IMR-90 (cell line): ENCODE measurements at regions not wholly inside any gene's neighbourhood (a gene's known extent, or its start where the extent isn't known, plus 50 kb on each side); places are given as distances from the start of the nearest gene placed in this dataset.

Source experiments
- BHLHE40 ChIP-seq: fragments of 150-350 bp; IDR thresholded peaks from 2 replicates; pipeline ENCODE4 v1.6.1; 2016; ENCODE audit warnings: mild to moderate bottlenecking, low read depth, low read length
- CEBPB ChIP-seq: IDR thresholded peaks from 2 replicates; pipeline ENCODE4 v1.6.1; 2012; ENCODE audit warnings: low read depth, low read length, improper control_type of control experiment
- CTCF ChIP-seq: conservative IDR thresholded peaks from 2 replicates; pipeline ENCODE4 v1.5.1; 2012; ENCODE audit warnings: mild to moderate bottlenecking, low read depth, low read length, improper control_type of control experiment
- MAZ ChIP-seq: IDR thresholded peaks from 2 replicates; pipeline ENCODE4 v1.6.1; 2012; ENCODE audit warnings: low read depth, mild to moderate bottlenecking, low read length, improper control_type of control experiment, moderate library complexity, borderline replicate concordance
- MXI1 ChIP-seq: IDR thresholded peaks from 2 replicates; pipeline ENCODE4 v1.6.1; 2012; ENCODE audit warnings: low read depth, mild to moderate bottlenecking, low read length, moderate library complexity, borderline replicate concordance
- NFE2L2 ChIP-seq: fragments of 150-350 bp; IDR thresholded peaks from 2 replicates; pipeline ENCODE4 v1.6.1; 2016; ENCODE audit warnings: low read depth, mild to moderate bottlenecking, low read length
- POLR2A ChIP-seq: IDR thresholded peaks from 2 replicates; pipeline ENCODE4 v1.6.1; 2012; ENCODE audit warnings: mild to moderate bottlenecking, low read depth, low read length
- RAD21 ChIP-seq: IDR thresholded peaks from 2 replicates; pipeline ENCODE4 v1.6.1; 2012; ENCODE audit warnings: low read length, improper control_type of control experiment
- RCOR1 ChIP-seq: IDR thresholded peaks from 2 replicates; pipeline ENCODE4 v1.6.1; 2012; ENCODE audit warnings: mild to moderate bottlenecking, low read length, improper control_type of control experiment; ENCODE audit not compliant: insufficient replicate concordance
- RFX5 ChIP-seq: IDR thresholded peaks from 2 replicates; pipeline ENCODE4 v1.8.0; 2012; ENCODE audit warnings: low read depth, mild to moderate bottlenecking, low read length, moderate library complexity
- SMC3 ChIP-seq: fragments of 150-350 bp; IDR thresholded peaks from 2 replicates; pipeline ENCODE4 v1.6.1; 2016; ENCODE audit warnings: low read depth, mild to moderate bottlenecking, antibody characterized with exemption, low read length, moderate library complexity
- USF2 ChIP-seq: fragments of 150-350 bp; IDR thresholded peaks from 2 replicates; pipeline ENCODE4 v1.6.1; 2017; ENCODE audit warnings: mild to moderate bottlenecking, antibody characterized with exemption, low read length, low read depth
- TF ChIP-seq, protein P1 (sequence below): fragments of 150-350 bp; IDR thresholded peaks from 2 replicates; pipeline ENCODE4 v1.6.1; 2016; ENCODE audit warnings: low read depth, mild to moderate bottlenecking, low read length, moderate library complexity, borderline replicate concordance

DNA sequence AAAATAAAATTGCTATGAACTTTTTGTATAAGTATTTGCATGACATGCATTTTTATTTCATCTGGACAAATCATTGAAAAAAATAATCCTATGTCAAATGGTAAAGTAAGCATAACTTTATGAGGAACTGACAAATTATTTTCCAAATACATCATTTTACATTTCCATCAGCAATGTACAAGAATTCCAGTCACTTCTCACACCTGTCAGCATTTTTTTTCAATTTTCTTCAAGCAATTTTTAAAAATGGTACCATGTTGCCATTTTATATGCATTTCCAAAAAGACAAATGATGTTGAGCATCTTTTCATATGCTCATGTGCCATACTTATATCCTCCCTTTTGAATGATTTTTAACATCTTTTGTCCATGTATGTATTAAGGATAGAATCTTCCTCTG is 961.7 kb upstream of the PIK3C3 start:
- TF ChIP-seq BHLHE40: no peak
- no peak for TF ChIP-seq RAD21
- TF ChIP-seq CTCF: no peak
- TF ChIP-seq MXI1: no peak
- no peak for TF ChIP-seq POLR2A
- TF ChIP-seq, protein P1, sequence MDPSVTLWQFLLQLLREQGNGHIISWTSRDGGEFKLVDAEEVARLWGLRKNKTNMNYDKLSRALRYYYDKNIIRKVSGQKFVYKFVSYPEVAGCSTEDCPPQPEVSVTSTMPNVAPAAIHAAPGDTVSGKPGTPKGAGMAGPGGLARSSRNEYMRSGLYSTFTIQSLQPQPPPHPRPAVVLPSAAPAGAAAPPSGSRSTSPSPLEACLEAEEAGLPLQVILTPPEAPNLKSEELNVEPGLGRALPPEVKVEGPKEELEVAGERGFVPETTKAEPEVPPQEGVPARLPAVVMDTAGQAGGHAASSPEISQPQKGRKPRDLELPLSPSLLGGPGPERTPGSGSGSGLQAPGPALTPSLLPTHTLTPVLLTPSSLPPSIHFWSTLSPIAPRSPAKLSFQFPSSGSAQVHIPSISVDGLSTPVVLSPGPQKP: no peak
- no peak for TF ChIP-seq RCOR1
- TF ChIP-seq CEBPB: no peak
- no peak for TF ChIP-seq SMC3
- TF ChIP-seq RFX5: no peak
- TF ChIP-seq NFE2L2: no peak
- no peak for TF ChIP-seq MAZ
- no peak for TF ChIP-seq USF2
